GM19193 (cell line): ENCODE measurements at regions not wholly inside any gene's neighbourhood (a gene's known extent, or its start where the extent isn't known, plus 50 kb on each side); places are given as distances from the start of the nearest gene placed in this dataset.

Experiments used
- POLR2A ChIP-seq: IDR thresholded peaks from 4 replicates; pipeline ENCODE4 v1.6.1; 2011; ENCODE audit not compliant: insufficient read depth, insufficient read length; ENCODE audit errors: extremely low read depth

DNA sequence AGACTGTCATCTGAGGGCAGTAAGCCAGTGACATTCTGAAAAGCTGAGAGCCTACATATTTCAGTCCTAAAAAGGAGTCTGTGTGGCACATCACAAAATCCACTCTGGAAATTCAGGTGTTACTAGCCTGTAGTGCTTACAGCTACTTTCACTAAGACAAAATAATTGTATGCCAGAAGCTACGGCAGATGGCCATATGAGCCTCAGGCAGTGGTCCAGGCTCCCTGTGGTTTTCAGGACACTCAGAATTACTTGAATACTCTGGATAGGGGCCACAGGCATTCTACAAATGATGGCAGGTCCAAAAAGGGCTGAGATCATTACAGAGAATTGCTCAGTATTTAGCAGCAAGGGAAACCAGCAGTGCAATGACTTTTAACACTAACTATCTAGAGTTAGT is 527.1 kb downstream of the MRPL39 start:
- TF ChIP-seq POLR2A = no peak

DNA sequence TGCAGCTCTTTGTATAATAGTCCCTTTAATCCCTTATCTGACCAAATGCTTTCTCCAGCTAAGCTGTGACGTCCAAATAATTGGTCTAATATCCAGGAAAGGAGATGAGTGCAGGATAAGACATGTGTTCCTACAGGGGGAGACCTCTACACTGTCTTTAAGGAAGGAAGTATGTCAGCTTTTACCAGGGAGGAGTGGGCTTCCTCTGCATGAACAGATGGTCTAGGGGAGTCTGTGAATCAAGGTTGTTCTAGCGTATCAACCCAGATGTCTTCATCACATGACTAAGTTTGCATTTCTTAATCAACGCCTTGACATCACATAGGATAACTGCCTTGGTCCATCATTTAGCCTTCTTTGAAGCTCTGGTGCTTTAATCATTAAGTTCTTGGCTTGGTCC is 528.2 kb downstream of the MRPL39 start:
- no peak for TF ChIP-seq POLR2A

DNA sequence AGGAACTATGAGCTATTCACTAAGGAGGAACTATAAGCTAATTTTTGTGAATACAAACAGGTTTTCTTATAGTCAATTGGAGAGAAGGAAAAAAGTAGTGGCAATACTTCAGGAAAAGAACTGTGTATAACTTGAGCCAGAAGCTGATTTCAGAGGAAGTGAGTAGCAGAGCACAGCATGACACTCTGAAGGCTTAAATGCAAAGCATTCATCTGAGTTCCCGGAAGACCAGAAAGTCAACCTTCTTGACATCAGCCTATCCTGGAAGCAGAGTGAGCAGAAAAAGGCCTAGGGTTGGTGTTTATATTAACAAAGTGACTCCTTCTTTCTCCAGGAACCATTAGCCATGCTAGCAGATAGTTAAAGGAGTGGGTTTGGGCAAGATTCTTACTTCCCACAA is 545.2 kb downstream of the MRPL39 start:
- TF ChIP-seq POLR2A = no peak

DNA sequence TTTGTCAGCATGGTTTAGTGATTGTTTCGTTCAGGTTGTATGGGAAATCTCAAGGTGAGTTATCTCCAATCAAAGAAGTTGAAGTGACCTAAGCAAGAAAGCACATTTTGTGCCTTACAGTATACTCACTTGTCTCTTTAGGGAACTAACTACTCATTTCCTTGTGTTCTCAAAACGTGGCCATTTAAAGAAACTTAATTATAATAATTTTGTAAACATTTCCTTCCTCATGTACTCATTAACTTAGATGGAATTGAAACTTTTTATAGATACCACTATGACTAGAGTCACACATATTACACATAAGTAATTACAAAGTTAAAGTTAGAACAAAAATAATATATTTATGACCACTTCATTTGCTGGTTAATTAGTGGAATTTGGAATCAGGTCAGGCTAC is 552.6 kb downstream of the MRPL39 start:
- no peak for TF ChIP-seq POLR2A

DNA sequence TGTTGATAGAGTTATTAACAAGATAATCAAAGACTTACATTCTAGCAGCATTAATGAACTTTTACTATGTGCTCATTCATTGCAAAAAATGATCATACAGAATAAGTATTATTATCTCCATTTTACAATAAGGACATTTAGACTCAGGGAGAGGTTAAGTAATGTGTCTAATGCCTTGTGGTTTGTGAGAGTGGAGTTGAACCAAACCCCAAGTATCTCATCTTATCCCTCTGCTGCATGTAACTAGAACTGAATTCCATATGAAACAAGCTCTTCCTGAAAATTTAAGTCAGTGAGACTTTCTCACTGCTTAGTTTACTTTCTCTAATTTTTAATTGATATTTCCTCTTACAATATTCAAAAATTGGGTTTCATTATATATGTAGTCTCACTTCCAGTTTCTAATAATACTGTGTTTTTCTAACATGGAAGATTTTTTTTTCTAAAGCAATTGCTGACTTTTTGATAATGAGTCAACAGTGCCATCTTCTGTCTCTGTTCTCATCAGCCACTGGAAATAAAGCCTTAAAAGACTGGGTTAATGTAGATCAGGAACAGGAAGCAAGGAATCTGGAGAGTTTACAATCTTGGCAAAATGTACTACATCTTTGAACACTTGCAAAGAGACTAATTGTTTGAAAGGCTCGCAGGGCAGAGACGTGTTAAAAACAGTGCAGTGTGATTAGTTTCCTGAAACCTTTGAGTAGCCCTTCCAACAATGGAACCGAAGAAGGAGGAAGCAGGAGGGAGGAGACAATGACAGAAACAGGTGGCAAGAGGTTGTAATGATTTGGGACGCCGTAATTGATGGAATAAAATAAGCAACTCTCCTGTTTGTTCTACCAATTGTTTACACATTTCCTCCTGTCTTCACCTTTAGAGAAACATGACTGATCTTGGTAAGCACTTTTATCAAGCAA is 567.6 kb downstream of the MRPL39 start:
- no peak for TF ChIP-seq POLR2A

DNA sequence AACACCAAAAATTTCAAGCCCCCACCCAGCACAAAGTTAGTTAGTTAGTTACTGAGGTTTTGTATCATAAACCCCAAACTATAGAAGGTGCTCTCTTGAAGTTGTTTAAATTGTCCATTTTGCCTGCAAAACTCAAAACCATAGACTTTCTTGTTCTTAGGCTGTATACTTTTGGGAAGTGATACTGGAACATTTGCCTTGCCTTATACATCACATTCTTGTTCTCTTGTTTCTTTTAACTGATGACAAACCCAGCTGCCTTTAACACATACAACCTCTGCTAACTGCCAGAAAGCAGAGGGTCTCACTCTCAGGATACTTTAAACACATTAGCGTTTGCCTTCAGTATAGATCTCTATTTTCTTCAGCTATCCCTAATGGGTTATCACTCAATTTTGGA is 570.5 kb downstream of the MRPL39 start:
- no peak for TF ChIP-seq POLR2A

DNA sequence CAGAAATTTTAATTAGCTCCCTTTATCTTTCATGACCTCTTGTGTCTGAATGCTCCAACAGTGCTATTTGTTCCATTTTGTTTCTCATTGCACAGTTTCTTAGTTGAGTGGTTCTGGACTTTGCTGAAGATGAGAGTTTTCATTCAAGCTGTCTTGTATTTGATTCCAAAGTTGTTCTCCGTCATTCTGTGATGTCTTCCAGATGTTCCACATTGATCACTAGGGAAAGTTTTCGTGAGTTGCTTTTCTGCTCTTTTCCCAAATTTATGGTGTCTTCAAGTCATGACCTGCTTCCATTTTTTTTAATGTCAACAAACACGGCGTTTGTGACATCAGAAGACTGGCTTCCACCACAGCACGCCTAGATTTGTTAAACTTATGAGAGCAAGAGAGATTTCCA is 575.5 kb downstream of the MRPL39 start:
- TF ChIP-seq POLR2A = no peak

DNA sequence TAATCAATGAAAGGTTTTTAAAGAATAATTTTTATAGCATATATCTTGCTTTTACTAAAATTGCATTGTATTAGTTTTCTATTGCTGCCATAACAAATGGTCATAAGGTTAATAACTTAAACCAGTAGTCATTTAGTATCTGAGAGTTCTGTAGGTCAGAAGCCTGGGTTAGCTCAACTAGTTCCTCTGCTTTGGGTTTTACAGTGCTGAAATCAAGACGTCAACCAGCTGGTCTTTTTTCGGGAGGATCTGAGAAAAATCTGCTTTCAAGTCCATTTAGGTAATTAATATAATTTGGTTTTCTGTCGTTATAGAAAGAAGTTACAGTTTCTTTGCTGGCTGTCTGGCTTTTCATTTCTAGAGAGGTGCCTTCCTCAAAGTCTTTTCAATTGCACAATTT is 577.7 kb downstream of the MRPL39 start:
- TF ChIP-seq POLR2A = no peak

DNA sequence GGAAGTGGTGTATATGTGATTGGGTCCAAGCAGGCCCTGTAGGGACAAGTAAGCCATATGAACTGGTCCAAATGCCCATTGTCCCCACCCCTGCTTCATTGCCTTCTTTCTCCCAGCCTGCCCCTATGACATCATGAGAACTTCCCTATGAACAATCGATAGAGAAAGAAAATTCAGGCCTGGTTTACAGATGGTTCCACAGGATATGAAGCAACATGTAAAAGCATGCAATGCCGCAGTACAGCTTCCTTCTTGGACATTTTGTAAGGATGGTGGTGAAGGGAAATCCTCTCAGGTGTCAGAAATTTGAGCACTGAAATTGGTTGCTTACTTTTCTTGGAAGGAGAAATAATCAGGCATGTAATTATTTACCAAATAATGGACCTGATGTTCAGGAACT is 581.7 kb downstream of the MRPL39 start:
- no peak for TF ChIP-seq POLR2A

DNA sequence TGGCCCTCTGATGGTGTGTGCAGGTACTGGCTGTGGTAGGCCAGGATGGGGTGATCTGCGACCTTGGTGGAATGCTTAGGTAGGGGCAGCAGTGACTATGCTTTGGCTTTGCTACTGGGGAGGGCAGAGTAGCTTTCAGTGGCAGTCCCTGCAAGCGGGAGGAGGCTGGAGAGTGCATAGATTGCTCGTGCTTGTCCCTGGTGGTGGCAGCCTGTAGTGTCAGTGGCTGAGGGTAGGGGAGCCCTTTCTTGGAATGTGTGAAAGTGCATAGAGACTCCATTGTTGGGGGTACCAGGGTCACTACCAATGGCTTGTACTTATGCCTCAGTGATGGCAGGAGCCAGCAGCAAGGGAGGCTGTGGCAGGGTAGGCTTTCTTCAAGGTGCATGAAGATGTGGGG is 582.6 kb downstream of the MRPL39 start:
- TF ChIP-seq POLR2A = no peak

DNA sequence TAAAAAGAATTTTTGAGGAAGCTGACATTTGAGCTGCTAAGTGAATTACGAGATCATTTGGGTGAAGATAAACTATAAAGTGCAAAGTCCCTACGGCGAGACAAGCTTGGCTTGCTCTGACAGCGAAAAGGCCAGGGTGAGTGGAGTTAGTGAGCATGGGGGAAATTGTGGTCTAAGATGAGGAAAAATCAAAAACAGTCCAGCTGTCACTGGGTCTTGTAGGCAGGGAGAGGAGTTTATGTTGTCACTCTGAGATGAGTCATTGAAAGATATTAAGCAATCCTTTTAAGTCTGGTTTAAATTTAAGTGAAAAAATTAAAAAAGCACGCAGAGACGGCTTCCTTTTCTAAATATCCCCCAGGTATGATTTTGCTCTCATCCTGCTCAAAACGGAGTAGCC is 601.9 kb downstream of the MRPL39 start:
- no peak for TF ChIP-seq POLR2A

DNA sequence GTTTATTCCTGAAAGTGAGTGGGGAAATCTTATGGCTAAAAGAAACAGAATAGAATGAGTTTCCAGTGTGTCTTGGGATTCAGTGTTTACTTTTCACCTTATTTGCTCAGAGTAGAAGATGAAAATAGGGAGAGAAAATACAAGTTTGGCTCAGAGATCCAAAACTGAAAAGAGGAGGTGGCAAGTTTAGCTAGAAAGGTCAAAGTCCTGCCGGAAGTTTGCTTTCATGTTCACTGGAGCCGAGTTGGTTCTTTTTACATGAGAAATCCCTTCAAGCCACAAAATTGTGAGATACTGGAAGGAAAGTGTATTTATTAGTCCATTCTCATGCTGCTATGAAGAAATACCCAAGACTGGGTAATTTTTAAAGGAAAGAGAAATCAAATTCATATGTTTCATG is 604.6 kb downstream of the MRPL39 start:
- no peak for TF ChIP-seq POLR2A

DNA sequence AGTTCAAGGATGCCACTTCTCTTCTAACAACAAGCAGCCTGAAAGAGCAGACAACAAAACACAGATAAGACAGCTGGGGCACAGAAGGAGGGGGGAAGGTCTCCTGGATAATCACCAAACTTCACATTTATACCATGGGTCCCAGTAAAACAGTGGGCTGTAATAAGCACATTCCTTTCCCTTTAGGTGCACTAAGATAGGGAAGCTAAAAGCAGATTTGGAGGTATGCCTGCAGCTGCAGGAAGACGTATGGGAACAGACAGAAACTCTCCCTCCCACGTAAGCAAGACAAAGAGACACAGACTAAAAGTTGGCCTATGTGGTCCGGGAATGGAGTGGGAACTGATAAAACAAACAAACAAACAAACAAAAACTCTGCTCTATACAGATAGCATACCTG is 612.1 kb downstream of the MRPL39 start:
- TF ChIP-seq POLR2A = no peak

DNA sequence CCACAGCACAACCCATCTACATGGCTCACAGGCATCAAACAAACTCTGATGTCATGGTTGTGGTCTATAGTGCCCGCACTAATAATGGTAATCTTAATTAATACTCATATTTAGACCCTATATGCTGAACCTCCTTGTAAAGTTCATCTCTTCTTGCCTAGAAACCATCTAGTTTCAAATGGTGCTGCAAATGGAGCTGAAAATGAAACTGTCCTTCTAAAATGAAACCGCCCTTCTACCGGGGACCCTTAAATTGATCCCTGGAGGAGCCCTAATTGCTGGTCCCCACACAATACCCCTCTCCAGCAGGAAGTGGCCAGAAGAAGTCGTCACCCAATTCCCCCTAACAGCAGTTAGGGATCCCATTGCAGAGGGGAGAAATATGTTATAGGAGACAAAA is 612.6 kb downstream of the MRPL39 start:
- TF ChIP-seq POLR2A = no peak

DNA sequence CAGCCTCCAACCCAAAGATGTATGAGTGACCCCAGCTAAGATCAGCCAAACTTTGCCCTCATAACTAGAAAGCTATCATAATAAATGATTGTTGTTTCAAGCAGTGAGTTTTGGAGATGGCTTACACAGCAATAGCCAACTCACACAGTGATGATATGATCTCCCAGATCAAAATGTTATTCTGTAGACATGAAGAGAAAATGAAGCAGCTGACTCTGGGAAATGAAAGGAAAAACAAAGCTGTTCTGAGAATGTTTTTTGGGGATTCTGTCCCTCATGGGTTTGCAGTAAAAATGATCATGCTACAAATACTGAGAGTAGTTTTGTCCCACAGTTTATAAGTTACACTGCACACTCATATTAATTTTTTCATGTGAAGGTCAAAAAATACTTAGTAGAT is 617.8 kb downstream of the MRPL39 start:
- TF ChIP-seq POLR2A = no peak

DNA sequence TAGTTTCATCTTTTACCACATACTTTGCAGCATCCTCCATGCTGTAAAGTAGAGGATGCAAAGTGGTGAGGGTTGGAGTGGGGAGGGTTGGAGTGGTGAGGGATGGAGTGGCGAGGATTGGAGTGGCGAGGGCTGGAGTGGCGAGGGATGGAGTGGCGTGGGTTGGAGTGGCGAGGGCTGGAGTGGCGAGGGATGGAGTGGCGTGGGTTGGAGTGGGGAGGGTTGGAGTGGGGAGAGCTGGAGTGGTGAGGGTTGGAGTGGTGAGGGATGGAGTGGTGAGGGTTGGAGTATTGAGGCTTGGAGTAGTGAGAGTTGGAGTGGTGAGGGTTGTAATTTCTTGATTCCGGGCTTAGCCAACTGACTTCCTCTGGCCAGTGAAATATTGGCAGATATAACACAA is 618.3 kb downstream of the MRPL39 start:
- no peak for TF ChIP-seq POLR2A

DNA sequence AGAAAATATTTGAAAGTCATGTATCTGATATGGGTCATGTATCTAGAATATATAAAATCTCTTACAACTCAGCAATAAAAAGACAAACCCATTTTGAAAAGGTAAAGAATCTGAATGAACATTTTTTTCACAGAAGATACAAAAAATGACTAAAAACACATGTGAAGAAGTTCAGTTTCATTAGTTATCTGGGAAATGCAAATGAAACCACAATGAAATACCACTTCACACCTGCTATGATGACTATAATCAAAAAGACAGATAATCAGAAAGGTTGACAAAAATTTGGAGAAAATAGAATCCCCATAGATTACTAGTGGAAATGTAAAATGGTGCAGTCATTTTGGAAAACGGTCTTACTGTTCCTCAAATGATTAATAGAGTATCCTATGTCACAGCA is 631.0 kb downstream of the MRPL39 start:
- no peak for TF ChIP-seq POLR2A
